ENCODE measurements at regions not wholly inside any gene's neighbourhood (a gene's known extent, or its start where the extent isn't known, plus 50 kb on each side); places are given as distances from the start of the nearest gene placed in this dataset.

DNA sequence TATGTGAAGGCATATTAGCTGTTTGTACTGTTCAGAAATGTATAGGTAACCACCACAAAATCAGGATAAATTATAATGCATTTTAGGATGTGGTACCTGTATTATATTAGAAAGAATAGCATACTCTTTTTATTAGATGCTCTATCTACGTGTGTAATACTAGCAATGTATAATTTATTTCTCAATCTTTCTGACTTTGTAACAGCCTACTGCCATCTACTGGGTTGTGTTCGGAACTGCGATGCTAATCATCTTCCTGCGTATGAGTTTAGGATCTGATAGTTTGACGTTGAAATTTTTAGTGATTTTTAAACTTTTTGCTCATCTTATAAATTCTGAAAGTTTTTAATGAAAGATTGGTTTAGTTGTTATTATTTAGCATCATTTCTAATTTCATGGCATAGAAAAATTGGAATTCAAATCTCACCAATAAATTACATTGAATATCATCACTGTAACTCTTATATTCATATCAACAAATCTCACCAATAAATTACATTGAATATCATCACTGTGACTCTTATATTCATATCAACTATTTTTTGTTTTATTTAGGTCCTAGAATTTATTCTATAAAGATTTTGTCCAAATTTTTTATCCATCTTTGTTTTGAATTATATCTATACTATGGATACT, 322.7 kb upstream of the ZNF717 start:
- DNase-seq: peak; percentile 72
- intact Hi-C loops (cut with micrococcal nuclease): loop anchor here (1.0 kb wide), 3 partner anchors 63 to 290 kb away; no protein-coding TSS in a partner anchor
- no peaks in the 10 kb centered on the region for H3F3A ChIP-seq (ENCODE audit: low read length, unreplicated experiment)
- H3K79me2 ChIP-seq (ENCODE audit: low read length): no peaks in the 10 kb centered on the region
- no TSS peak for BruUV-seq (replicated peaks)
- no peak overlapping the region for H3K9ac ChIP-seq (ENCODE audit: low read length)
- H3K27me3 ChIP-seq (ENCODE audit: low read length): no peaks in the 10 kb centered on the region
- H3K9me3 ChIP-seq (ENCODE audit: low read length): no peaks in the 10 kb centered on the region
- H3K9me2 ChIP-seq (replicated peaks; ENCODE audit: low read length): no peaks in the 10 kb centered on the region
- TF ChIP-seq EZH2phosphoT487 (IDR thresholded peaks at IDR 0.05; ENCODE audit: borderline replicate concordance, low read length) (no peak), EZH2 (IDR thresholded peaks at IDR 0.05; ENCODE audit: low read length, unreplicated experiment) (no peak)
- TF ChIP-seq, protein P1, sequence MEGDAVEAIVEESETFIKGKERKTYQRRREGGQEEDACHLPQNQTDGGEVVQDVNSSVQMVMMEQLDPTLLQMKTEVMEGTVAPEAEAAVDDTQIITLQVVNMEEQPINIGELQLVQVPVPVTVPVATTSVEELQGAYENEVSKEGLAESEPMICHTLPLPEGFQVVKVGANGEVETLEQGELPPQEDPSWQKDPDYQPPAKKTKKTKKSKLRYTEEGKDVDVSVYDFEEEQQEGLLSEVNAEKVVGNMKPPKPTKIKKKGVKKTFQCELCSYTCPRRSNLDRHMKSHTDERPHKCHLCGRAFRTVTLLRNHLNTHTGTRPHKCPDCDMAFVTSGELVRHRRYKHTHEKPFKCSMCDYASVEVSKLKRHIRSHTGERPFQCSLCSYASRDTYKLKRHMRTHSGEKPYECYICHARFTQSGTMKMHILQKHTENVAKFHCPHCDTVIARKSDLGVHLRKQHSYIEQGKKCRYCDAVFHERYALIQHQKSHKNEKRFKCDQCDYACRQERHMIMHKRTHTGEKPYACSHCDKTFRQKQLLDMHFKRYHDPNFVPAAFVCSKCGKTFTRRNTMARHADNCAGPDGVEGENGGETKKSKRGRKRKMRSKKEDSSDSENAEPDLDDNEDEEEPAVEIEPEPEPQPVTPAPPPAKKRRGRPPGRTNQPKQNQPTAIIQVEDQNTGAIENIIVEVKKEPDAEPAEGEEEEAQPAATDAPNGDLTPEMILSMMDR (conservative IDR thresholded peaks at IDR 0.05; ENCODE audit: low read depth, low read length): peak; percentile 93
- H3K27ac ChIP-seq (ENCODE audit: low read length): no peak overlapping the region
- H2AFZ ChIP-seq (ENCODE audit: low read length): no peak overlapping the region
- H3K4me2 ChIP-seq (ENCODE audit: low read length): no peak overlapping the region
- H4K20me1 ChIP-seq (ENCODE audit: low read length): no peaks in the 10 kb centered on the region
- no peaks in the 10 kb centered on the region for H3K4me1 ChIP-seq (ENCODE audit: insufficient read depth, low read length)
- no peaks in the 10 kb centered on the region for H3K36me3 ChIP-seq (ENCODE audit: low read depth, low read length)
- ATAC-seq: peak; percentile 75
- CTCF ChIA-PET: no interaction called here
- POLR2A ChIA-PET (ENCODE audit: unreplicated experiment): no interaction called here
- H3K4me3 ChIP-seq (ENCODE audit: low read length): no peak overlapping the region

- no peak overlapping the region for H3K9ac ChIP-seq (ENCODE audit: low read length)
- no peaks in the 10 kb centered on the region for H3K9me3 ChIP-seq (ENCODE audit: low read length)
- intact Hi-C loops (cut with micrococcal nuclease): no loop called here
- DNase-seq (no peak), ATAC-seq (no peak)
- no peaks in the 10 kb centered on the region for H3K4me1 ChIP-seq (ENCODE audit: insufficient read depth, low read length)
- TF ChIP-seq, protein P1 (conservative IDR thresholded peaks at IDR 0.05; ENCODE audit: low read depth, low read length): no peak
- TF ChIP-seq EZH2phosphoT487 (IDR thresholded peaks at IDR 0.05; ENCODE audit: borderline replicate concordance, low read length) (no peak), EZH2 (IDR thresholded peaks at IDR 0.05; ENCODE audit: low read length, unreplicated experiment) (no peak)
- no peak overlapping the region for H3K4me2 ChIP-seq (ENCODE audit: low read length)
- no peak overlapping the region for H3K27ac ChIP-seq (ENCODE audit: low read length)
- CTCF ChIA-PET: no interaction called here
- no peak overlapping the region for H3K4me3 ChIP-seq (ENCODE audit: low read length)
- no peaks in the 10 kb centered on the region for H3K27me3 ChIP-seq (ENCODE audit: low read length)
- H4K20me1 ChIP-seq (ENCODE audit: low read length): no peaks in the 10 kb centered on the region
- POLR2A ChIA-PET (ENCODE audit: unreplicated experiment): no interaction called here
- H3K9me2 ChIP-seq (replicated peaks; ENCODE audit: low read length): no peaks in the 10 kb centered on the region
- BruUV-seq (replicated peaks): no TSS peak
- H3K79me2 ChIP-seq (ENCODE audit: low read length): no peaks in the 10 kb centered on the region
- no peak overlapping the region for H2AFZ ChIP-seq (ENCODE audit: low read length)
- H3F3A ChIP-seq (ENCODE audit: low read length, unreplicated experiment): no peaks in the 10 kb centered on the region
- no peaks in the 10 kb centered on the region for H3K36me3 ChIP-seq (ENCODE audit: low read depth, low read length)
Observed at GRCh38 chr3:76111808-76112207, 326.5 kb upstream of the ZNF717 start.

- no peaks in the 10 kb centered on the region for H3K36me3 ChIP-seq (ENCODE audit: low read depth, low read length)
- H3K9me2 ChIP-seq (replicated peaks; ENCODE audit: low read length): no peaks in the 10 kb centered on the region
- ChIA-PET POLR2A (ENCODE audit: unreplicated experiment) (no interaction called here), CTCF (no interaction called here)
- H2AFZ ChIP-seq (ENCODE audit: low read length): no peak overlapping the region
- intact Hi-C loops (cut with micrococcal nuclease): loop anchor here (1.0 to 10.0 kb wide), 2 partner anchors 32 to 453 kb away; no protein-coding TSS in a partner anchor
- no peaks in the 10 kb centered on the region for H3K9me3 ChIP-seq (ENCODE audit: low read length)
- BruUV-seq (replicated peaks): no TSS peak
- ATAC-seq: peak; percentile 77
- no peak overlapping the region for H3K9ac ChIP-seq (ENCODE audit: low read length)
- TF ChIP-seq EZH2phosphoT487 (IDR thresholded peaks at IDR 0.05; ENCODE audit: borderline replicate concordance, low read length): no peak
- TF ChIP-seq, protein P1 (conservative IDR thresholded peaks at IDR 0.05; ENCODE audit: low read depth, low read length): no peak
- TF ChIP-seq EZH2 (IDR thresholded peaks at IDR 0.05; ENCODE audit: low read length, unreplicated experiment): no peak
- H4K20me1 ChIP-seq (ENCODE audit: low read length): no peaks in the 10 kb centered on the region
- 0 out of 2 replicates have a peak overlapping the region, but pooled peaks have one; percentile 3 for H3K4me2 ChIP-seq (ENCODE audit: low read length)
- no peak overlapping the region for H3K4me3 ChIP-seq (ENCODE audit: low read length)
- DNase-seq: peak; percentile 79
- no peaks in the 10 kb centered on the region for H3F3A ChIP-seq (ENCODE audit: low read length, unreplicated experiment)
- H3K27ac ChIP-seq (ENCODE audit: low read length): no peak overlapping the region
- H3K4me1 ChIP-seq (ENCODE audit: insufficient read depth, low read length): peaks cover 25% of the 10 kb centered on the region
- H3K79me2 ChIP-seq (ENCODE audit: low read length): no peaks in the 10 kb centered on the region
- H3K27me3 ChIP-seq (ENCODE audit: low read length): no peaks in the 10 kb centered on the region
Observed at GRCh38 chr3:76122007-76122406, 336.7 kb upstream of the ZNF717 start.
